ENCODE measurements at regions not wholly inside any gene's neighbourhood (a gene's known extent, or its start where the extent isn't known, plus 50 kb on each side); places are given as distances from the start of the nearest gene placed in this dataset.

DNA sequence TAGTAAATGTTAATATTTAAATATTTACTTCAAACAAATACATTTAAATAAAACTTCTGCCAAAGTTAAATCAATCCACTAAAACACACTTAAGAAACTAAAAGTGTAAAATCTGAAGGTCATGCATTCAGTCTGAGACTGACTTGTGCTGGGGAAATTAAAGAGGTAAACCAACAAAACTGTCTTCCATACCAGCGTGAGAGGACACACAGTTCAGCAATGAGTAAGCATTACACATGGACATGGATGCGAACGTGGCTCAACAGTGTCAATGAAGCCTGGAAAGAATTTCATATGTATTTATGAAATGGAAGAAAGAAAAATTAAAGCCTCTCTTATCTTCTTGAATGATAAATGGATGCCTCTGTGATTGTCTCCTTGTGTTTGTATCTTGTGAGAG is 1052.3 kb downstream of the AACS start:
- TF ChIP-seq CTCF (IDR thresholded peaks at IDR 0.05 in 8 of 11, conservative IDR thresholded peaks at IDR 0.05 in 3 of 11): no peak
- no peak for TF ChIP-seq POLR2A (IDR thresholded peaks at IDR 0.05)
- no peak for TF ChIP-seq POLR2AphosphoS5 (IDR thresholded peaks at IDR 0.05)
